Activated T-helper 17 cell treated with anti-CD3 and anti-CD28 coated beads, Interleukin-2, amount 50 U/mL, for 72 hours (primary cell): ENCODE measurements at regions not wholly inside any gene's neighbourhood (a gene's known extent, or its start where the extent isn't known, plus 50 kb on each side); places are given as distances from the start of the nearest gene placed in this dataset.
A peak's percentile ranks its signal among the peaks of the same experiment; 100 is the strongest.

Source experiments
- ATAC-seq: fragments of 150-1000 bp; cut with Tn5 transposase; replicated peaks from 2 replicates; pipeline ENCODE4 v1.10.0; 2021; ENCODE audit warnings: mild to moderate bottlenecking, moderate library complexity
- H3K27ac Mint-ChIP-seq: one replicate; pipeline ENCODE4 v1.8.0; 2022; ENCODE audit warnings: mixed read lengths
- H3K27me3 Mint-ChIP-seq: one replicate; pipeline ENCODE4 v1.8.0; 2022; ENCODE audit warnings: mixed read lengths
- H3K36me3 Mint-ChIP-seq: one replicate; pipeline ENCODE4 v1.8.0; 2022; ENCODE audit warnings: low read depth, mild to moderate bottlenecking, mixed read lengths
- H3K4me1 Mint-ChIP-seq: one replicate; pipeline ENCODE4 v1.8.0; 2022; ENCODE audit warnings: mixed read lengths
- H3K4me3 Mint-ChIP-seq: one replicate; pipeline ENCODE4 v1.8.0; 2022; ENCODE audit warnings: mild to moderate bottlenecking, mixed read lengths
- H3K9me3 Mint-ChIP-seq: one replicate; pipeline ENCODE4 v1.8.0; 2022; ENCODE audit warnings: mixed read lengths

GRCh38 chr13:59201841-59202240, 961.9 kb downstream of the DIAPH3 start:
- no peak for ATAC-seq
- H3K4me1 Mint-ChIP-seq: no peaks in the 10 kb centered on the region
- peaks cover 13% of the 10 kb centered on the region for H3K9me3 Mint-ChIP-seq
- H3K27me3 Mint-ChIP-seq: peaks cover 2% of the 10 kb centered on the region
- H3K4me3 Mint-ChIP-seq: no peak overlapping the region
- no peak overlapping the region for H3K27ac Mint-ChIP-seq
- H3K36me3 Mint-ChIP-seq: no peaks in the 10 kb centered on the region

DNA sequence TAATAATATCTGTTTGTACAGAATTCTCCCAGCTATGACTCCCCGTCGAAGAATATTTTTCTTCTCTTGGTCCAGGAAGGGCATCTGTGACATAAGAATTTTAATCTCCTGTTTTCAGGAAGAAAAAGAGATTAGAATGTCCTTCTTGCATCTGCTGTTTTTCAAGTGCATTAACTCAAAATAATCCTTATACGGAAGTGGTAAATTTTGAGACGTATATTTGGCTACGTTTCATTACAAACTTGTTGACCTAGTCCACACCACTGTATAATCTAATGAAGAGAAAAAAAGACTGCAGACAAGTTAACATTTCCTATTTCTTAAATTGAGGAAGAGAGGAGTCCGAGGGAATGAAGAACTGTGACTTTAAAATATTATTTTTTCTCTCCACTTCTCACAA, 959.9 kb downstream of the DIAPH3 start:
- H3K4me1 Mint-ChIP-seq: no peaks in the 10 kb centered on the region
- H3K9me3 Mint-ChIP-seq: peaks cover 13% of the 10 kb centered on the region
- H3K4me3 Mint-ChIP-seq: no peak overlapping the region
- no peaks in the 10 kb centered on the region for H3K27me3 Mint-ChIP-seq
- no peaks in the 10 kb centered on the region for H3K36me3 Mint-ChIP-seq
- no peak overlapping the region for H3K27ac Mint-ChIP-seq
- no peak for ATAC-seq

- ATAC-seq: no peak
These were observed 958.2 kb downstream of the DIAPH3 start for GRCh38 chr13:59205501-59205900.

GRCh38 chr13:59208405-59209195, 955.1 kb downstream of the DIAPH3 start:
- no peak for ATAC-seq
- Mint-ChIP-seq H3K4me3 (no peak overlapping the region), H3K9me3 (peaks cover 7% of the 10 kb centered on the region), H3K36me3 (no peaks in the 10 kb centered on the region), H3K4me1 (no peaks in the 10 kb centered on the region), H3K27ac (no peak overlapping the region), H3K27me3 (peaks cover 12% of the 10 kb centered on the region)

More at GRCh38 chr13:59205501-59205900, 958.2 kb downstream of the DIAPH3 start:
- Mint-ChIP-seq H3K36me3 (no peaks in the 10 kb centered on the region), H3K9me3 (peaks cover 13% of the 10 kb centered on the region), H3K27me3 (peaks cover 1% of the 10 kb centered on the region), H3K4me1 (no peaks in the 10 kb centered on the region), H3K27ac (no peak overlapping the region), H3K4me3 (no peak overlapping the region)

- Mint-ChIP-seq H3K27me3 (peaks cover 12% of the 10 kb centered on the region), H3K4me1 (no peaks in the 10 kb centered on the region), H3K4me3 (no peak overlapping the region), H3K36me3 (no peaks in the 10 kb centered on the region), H3K27ac (no peak overlapping the region), H3K9me3 (no peaks in the 10 kb centered on the region)
- ATAC-seq: no peak
These were observed 953.2 kb downstream of the DIAPH3 start for GRCh38 chr13:59210543-59210942.

- Mint-ChIP-seq H3K4me3 (no peak overlapping the region), H3K4me1 (no peaks in the 10 kb centered on the region)
These were observed 952.1 kb downstream of the DIAPH3 start for GRCh38 chr13:59211606-59212005.

DNA sequence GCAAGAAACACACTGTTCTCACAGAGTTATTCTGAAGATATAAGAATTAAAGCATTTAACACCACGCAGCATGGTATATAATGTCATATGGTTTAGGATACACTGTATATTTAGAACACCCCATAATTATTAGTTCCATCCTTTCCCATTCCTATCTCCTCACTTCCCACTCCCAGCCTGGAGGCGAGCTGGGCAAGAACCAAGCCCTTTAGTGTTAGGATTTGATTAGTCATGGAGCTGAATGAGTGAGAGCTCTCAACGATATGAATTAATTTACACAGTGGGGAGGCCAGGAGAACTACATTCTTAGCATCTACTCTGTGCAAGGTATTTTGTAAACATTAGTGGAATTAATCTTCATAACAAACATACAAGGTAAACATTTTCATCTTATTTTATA, 934.3 kb downstream of the DIAPH3 start:
- Mint-ChIP-seq H3K4me1 (no peaks in the 10 kb centered on the region), H3K27ac (no peak overlapping the region), H3K27me3 (peaks cover 8% of the 10 kb centered on the region), H3K4me3 (no peak overlapping the region), H3K36me3 (no peaks in the 10 kb centered on the region), H3K9me3 (no peaks in the 10 kb centered on the region)
- no peak for ATAC-seq

More at GRCh38 chr13:59211606-59212005, 952.1 kb downstream of the DIAPH3 start:
- Mint-ChIP-seq H3K9me3 (no peaks in the 10 kb centered on the region), H3K27me3 (peaks cover 15% of the 10 kb centered on the region), H3K36me3 (no peaks in the 10 kb centered on the region), H3K27ac (no peak overlapping the region)
- ATAC-seq: no peak

GRCh38 chr13:59229861-59230260, 933.9 kb downstream of the DIAPH3 start:
- Mint-ChIP-seq H3K27ac (no peak overlapping the region), H3K36me3 (no peaks in the 10 kb centered on the region), H3K9me3 (no peaks in the 10 kb centered on the region), H3K4me3 (no peak overlapping the region), H3K27me3 (peaks cover 8% of the 10 kb centered on the region), H3K4me1 (no peaks in the 10 kb centered on the region)
- no peak for ATAC-seq

DNA sequence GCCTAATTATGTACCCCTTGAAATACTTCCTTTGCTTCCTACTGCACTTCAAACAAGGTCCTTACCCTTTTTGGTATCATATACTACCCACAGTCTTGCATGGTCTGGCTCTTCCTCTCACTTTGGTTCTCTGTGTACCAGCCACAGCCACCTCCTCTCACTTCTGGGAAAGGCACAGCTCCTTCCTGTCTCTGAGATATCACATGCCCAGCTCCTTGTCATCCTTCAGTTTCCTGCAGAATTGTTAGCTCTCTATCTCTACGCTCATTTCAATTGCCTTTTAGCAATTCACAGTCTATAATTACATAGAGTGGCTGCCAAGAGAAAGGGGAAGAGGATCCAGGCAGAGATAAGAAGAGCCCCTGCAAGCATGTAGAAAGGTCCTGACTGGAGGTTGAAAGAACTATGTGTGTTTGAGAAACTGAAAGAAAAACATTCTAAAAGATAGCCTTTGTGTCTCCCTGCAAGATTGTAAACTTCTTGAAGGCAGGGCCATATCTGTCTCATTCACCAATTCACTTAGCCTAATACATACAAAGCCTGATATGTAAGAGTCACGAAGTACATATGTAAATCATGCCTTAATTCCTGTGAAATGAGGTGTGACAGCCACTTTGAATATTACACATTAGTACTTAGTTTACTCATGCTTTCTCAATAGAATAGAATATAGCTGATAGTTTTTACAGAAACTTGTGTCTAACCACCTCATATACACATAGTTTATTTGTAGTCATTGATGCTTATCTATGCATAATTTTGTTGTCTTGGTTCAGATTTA, 933.1 kb downstream of the DIAPH3 start:
- Mint-ChIP-seq H3K27me3 (peaks cover 14% of the 10 kb centered on the region), H3K9me3 (no peaks in the 10 kb centered on the region), H3K4me1 (no peaks in the 10 kb centered on the region), H3K27ac (no peak overlapping the region), H3K36me3 (no peaks in the 10 kb centered on the region), H3K4me3 (no peak overlapping the region)
- ATAC-seq: peak; percentile 44

- Mint-ChIP-seq H3K9me3 (no peaks in the 10 kb centered on the region), H3K27me3 (peaks cover 8% of the 10 kb centered on the region), H3K4me1 (no peaks in the 10 kb centered on the region), H3K27ac (no peak overlapping the region), H3K36me3 (no peaks in the 10 kb centered on the region), H3K4me3 (no peak overlapping the region)
- no peak for ATAC-seq
These were observed 927.3 kb downstream of the DIAPH3 start for GRCh38 chr13:59236309-59236919.

DNA sequence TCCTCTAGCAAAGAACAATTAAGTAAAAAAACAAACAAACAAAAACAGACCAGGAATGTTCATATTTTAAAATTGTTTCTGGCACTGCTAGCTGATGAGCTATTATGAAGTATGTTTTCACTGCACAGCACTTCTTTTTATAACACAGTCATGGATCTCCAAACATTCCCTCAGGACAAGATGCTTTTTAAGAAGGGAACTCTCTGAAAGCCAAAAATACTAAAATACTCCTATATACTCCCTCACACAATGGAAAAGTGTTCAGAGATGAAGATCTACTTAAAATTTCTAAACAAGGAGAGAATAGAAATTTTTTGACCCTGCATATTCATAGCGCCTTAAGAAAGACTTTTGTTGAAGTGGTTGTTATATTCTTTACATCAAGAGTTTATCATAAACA, 926.8 kb downstream of the DIAPH3 start:
- no peak for ATAC-seq
- Mint-ChIP-seq H3K27ac (no peak overlapping the region), H3K36me3 (no peaks in the 10 kb centered on the region), H3K27me3 (peaks cover 8% of the 10 kb centered on the region), H3K4me1 (no peaks in the 10 kb centered on the region), H3K9me3 (no peaks in the 10 kb centered on the region), H3K4me3 (no peak overlapping the region)

DNA sequence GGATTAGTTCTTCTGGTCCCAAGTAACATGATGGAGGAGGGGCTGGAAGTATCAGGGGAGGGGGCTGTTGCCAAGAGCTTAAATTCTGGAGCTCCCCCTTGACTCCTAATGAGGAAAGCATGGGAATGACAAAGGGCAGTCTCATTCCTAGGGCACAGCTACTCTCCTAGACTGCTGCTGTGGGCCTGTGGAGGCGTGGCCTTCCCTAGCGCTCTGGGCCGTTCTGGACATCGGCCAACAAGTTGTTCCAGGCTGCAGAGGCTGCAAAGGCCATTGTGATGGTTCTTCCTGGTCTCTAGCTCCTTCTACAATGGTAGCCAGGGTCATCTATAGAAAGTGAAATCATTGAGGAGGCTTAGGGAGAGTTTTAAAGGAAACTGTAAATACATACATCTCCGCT, 916.6 kb downstream of the DIAPH3 start:
- ATAC-seq: no peak
- no peaks in the 10 kb centered on the region for H3K27me3 Mint-ChIP-seq
- no peaks in the 10 kb centered on the region for H3K36me3 Mint-ChIP-seq
- no peak overlapping the region for H3K4me3 Mint-ChIP-seq
- no peaks in the 10 kb centered on the region for H3K9me3 Mint-ChIP-seq
- no peaks in the 10 kb centered on the region for H3K4me1 Mint-ChIP-seq
- no peak overlapping the region for H3K27ac Mint-ChIP-seq

- Mint-ChIP-seq H3K9me3 (no peaks in the 10 kb centered on the region), H3K27me3 (no peaks in the 10 kb centered on the region)
These were observed 913.2 kb downstream of the DIAPH3 start for GRCh38 chr13:59250336-59251189.

More at GRCh38 chr13:59250336-59251189, 913.2 kb downstream of the DIAPH3 start:
- no peak overlapping the region for H3K4me3 Mint-ChIP-seq
- H3K4me1 Mint-ChIP-seq: no peaks in the 10 kb centered on the region
- H3K27ac Mint-ChIP-seq: no peak overlapping the region
- ATAC-seq: no peak
- H3K36me3 Mint-ChIP-seq: no peaks in the 10 kb centered on the region
